NCI-H2029 treated with DMSO at 0.1 percent for 48 hours (cell line): ENCODE measurements at regions not wholly inside any gene's neighbourhood (a gene's known extent, or its start where the extent isn't known, plus 50 kb on each side); places are given as distances from the start of the nearest gene placed in this dataset.

Experiments
- DNase-seq: peaks from one replicate; lab custom pipeline; 2025; lab: John Stamatoyannopoulos, UW

DNA sequence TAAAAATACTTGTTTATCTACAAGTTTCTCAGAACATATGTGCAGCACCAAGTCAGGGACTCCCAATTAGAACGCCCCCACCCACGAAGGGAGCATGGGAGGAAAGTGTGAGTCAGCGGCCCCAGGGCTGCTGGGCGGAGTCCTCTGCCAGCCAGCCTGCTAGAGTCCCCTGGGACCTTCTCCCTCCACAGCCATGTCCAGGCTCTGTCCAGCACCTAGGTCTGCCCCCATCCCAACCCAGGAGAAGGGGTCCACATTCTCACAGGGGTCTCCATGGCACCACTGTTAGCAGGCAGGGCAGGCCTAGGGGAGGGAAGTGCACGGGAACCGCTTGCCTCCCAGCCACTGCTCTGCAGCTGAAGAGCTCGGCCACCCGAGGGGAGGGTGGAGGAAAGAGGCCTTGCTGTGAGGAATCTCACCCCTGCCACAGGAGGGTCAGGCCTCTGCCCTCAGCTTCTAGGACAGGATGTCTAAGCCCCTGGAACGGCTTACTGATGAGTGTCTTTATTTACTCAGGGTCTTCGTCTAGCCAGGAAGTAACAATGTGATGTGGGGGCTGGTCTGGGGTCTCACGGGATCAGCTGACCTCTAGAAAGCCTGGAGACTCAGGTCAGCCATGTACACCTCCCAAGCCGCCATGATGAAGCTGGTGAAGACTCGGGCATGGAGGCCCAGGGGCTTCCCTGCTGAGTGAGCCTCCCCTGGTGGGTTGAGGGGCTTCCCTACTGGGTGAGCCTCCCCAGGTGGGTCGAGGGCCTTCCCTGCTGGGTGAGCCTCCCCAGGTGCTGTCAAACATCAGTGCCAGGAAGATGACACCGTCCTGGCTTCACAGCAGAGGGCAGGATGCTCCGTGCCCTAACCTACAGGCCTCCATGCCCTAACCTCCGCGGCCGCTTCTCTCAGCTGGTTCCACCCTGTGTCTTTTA, 190.3 kb downstream of the RBFOX3 start:
- DNase-seq = no peak

- no peak for DNase-seq
Observed at GRCh38 chr17:79417476-79417988, 193.3 kb downstream of the RBFOX3 start.

- no peak for DNase-seq
Observed at GRCh38 chr17:79415909-79416308, 194.9 kb downstream of the RBFOX3 start.

DNA sequence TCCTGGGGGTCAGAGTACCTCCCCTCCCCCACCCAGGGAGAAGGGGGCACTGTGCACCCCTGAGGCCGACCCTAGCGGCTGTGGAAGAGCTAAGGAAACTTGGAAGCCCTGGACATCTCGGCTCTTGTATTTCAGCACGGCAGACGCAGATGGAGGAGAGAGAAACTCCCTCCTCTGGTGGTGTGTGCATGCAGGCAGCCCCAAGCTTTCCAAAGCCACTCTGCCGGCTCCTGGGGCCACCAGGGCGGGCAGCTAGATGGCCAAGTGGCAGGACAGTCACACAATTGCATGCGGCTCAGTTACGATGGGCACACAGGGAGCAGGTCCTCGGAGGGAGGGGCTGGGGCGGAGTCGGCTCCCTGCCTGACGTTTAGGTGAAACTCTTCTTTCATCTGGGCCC, 195.5 kb downstream of the RBFOX3 start:
- no peak for DNase-seq

DNA sequence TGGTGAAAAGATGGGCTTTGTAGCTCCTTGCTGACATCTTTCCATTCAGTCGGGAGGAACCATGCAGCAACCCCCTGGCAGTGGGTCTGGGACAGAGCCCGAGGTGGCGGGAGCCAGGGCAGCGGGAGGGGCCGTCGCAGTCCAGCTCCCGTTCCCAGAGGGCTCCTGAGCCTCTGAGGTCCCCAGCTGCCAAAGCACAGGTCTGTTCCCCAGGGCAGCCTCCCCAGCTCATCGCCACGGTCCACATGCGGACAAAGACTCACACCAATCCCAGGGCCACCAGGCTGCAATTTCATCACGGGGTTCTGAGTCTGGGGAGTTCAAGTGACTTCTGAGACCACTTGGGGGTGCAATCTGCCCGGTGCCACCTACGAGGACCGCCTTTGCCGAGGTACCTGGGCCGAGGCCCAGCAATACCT, 196.0 kb downstream of the RBFOX3 start:
- no peak for DNase-seq

- peak; percentile 16 for DNase-seq
Observed at GRCh38 chr17:79414063-79414792, 196.6 kb downstream of the RBFOX3 start.

GRCh38 chr17:79413611-79414010, 197.2 kb downstream of the RBFOX3 start:
- peak; percentile 62 for DNase-seq

DNA sequence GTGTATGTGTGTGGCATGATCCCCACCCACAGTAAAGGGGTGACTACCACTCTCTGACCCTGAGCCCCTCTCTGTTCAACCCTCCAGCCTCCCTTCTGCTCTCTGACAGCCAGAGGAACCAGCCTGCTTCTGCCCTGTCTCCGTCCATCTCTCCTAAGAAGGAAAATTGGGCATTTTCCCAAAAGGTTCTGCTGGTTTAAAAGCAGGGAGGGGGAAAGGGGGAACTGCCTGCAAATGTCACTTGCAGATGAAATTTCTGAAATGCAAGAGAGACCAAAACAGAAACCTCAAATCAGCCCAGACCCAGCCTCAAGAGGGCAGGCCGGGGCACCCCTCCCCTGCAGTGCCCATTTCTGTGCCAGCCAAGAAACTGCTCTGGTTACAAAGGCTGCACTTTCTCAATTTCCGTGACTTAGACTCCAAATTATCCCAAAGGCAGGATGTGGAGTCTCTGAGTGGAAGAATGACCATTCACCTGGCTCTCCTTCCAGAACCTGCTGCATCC, 197.9 kb downstream of the RBFOX3 start:
- no peak for DNase-seq

DNA sequence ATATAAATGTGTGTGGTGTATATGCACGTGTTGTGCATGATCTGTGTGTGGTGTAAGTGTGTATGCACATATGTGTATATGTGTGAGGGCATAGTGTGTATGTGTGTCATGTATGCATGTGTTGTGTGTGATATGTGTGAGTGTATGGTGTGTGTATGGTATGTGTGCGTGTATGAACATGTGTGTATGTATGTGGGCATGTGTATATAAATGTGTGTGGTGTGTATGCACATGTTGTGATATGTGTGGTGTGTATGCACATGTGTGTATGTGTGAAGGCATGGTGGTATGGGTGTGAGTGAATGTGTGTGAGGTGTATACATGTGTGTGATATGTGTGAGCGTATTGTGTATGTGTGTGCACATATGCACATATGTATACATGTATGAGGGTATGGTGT, 198.7 kb downstream of the RBFOX3 start:
- no peak for DNase-seq

DNA sequence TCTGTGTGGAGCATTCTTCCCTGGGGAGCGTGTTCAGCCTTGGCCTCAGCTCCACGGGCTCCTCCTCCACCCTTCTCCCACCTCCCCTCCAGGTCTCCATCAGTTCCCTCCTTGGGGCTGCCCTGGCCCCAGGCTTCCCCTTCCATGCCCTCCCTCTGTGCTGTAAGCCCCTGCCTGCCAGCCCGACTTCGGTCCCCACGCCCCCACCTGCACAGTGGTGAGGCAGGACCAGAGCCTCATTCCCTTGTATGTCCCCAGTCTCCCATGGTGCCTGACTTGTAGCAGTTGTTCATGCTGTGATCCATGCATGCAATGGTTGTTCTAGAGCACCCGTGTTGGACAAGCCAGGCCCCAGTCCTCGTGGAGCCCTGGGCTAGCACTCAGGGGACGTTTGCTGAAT, 199.4 kb downstream of the RBFOX3 start:
- DNase-seq = no peak

DNA sequence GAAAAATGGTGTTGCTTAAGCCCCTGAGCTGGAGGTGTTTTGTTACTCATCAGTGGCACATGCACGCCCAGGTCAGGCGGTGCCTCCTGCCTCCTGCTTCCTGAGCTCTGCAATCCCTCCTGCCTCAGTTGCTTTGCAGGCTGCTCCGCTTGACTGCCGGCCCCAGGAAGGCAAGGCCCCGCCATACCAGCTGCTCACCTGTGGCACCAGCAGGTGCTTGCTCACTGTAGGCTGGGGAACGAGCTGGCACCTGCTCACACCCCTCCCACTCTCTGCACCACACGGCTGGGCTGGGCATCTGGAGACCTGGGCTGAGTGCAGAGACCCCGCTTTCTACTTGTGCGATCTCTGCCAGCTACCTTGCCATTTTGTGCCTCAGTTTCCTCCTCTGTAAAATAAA, 200.2 kb downstream of the RBFOX3 start:
- DNase-seq = peak; percentile 4

GRCh38 chr17:79408251-79408650, 202.6 kb downstream of the RBFOX3 start:
- DNase-seq = no peak

DNA sequence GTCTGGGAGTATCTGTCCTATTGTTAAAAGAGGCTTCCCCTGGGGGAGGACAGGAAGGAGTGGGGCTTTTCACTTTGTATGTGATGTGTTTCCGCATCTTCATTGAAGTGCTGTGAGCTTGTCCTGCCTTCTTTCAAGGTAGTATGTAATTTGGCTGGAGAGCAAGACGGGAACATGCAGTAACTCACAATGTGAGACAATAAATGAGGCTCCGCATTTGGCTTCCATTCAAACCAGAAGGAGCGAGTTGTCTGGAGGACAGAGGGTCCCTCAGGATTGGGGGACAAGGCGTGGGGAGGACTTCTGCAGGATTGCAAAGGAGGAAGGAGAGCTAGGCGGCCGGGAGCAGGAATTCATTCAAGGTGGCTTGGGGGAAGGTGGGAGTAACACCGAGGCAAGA, 203.5 kb downstream of the RBFOX3 start:
- no peak for DNase-seq

DNA sequence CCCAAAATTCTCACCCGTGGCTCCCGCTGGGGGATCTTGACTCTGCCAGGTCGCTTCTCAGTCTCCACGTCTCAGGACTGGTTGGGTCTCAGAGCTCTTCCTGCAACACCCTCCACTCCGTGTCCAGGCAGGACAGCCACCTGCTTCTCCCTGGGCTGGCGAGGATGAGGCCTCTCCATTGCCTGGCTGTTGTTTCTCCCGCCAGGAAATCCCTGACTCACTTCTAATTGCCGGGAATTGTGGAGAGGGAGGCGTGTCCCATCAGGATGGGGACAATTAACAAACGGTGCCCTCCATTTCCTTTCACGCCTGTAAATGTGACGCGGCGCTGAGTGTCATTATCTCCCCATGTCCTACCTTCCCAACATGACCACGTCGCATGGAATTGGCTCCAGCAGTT, 204.5 kb downstream of the RBFOX3 start:
- peak; percentile 27 for DNase-seq

- no peak for DNase-seq
Observed at GRCh38 chr17:79405823-79406222, 205.0 kb downstream of the RBFOX3 start.

GRCh38 chr17:79404136-79404911, 206.5 kb downstream of the RBFOX3 start:
- DNase-seq = no peak

DNA sequence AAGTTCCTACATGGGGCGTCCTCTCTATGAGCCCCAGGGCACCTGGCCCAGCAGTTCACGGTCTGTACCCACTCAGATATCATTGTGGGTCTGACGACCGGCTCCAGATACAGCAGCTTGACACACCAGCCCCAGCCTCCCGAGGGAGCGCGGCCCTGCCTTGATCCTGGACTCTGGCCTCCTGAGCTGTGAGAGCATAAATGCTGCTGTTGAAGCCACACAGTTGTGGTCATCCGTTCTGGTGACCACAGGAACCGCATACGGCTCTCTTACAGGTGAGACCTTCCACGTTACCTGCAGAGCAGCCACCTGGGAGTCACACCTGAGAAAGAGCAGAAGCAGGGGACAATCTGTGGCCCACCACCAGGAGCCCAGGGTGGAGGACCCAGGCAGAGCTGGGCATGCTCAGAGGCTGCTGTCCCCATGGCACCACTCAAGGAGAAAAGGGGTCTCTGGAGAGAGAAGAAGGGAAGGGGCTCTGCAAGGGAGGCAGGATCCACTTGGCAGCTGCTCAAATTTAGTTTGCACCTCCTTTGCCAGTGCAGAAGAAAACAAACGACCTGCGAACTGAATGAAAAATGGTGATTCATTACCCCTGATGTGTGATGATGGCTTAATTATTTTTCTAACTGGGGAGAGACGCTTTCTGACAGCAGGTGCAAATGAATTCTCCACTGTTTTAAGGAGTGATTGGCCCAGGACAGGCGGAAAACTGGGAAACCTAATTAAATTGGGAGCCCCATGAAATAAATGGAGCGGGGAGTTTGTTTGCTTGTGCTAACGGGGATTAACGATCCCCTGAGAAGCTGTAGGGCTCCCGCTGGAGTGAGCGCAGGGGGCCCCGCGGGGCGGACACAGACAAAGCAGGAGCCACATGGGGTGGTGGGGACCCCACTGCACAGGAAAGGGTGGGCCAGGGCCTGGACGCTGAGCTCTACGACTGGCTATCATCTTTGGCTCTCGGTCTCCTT, 208.9 kb downstream of the RBFOX3 start:
- no peak for DNase-seq

DNA sequence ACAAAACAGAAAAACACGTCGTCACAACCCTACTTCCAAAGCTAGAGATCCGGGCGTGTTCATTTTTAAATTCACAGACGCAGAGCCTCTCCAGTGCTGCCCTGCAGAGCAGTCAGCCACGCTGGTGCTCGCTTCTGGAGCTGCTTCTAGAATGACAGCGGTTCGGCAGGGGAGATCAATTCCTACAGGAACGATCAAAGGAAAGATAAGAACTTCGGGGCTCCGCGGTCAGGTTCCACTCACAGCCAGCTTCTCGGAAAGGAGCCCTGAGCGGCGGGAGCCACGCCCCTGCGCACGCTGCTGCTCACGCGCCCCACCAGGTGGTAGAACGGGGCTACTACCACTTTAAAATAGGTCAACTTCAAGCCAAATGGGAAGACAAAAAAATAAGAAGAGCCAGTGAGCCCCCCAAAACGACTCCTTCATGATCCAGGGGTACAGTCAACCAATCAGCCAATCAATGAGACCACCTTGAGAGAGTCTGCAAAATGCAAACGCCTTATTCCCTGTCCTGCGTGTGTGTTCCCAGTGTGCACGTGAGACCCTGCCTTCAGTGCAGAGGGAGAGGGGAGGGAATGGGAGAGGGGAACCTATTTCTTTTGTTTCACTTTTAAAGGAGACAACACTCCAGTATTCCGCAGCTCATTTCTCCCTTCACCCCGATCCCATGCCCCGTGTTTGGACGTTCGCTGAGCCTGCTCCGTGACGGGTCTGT, 209.7 kb downstream of the RBFOX3 start:
- peak; percentile 35 for DNase-seq

GRCh38 chr17:79399610-79400144, 211.2 kb downstream of the RBFOX3 start:
- no peak for DNase-seq

DNA sequence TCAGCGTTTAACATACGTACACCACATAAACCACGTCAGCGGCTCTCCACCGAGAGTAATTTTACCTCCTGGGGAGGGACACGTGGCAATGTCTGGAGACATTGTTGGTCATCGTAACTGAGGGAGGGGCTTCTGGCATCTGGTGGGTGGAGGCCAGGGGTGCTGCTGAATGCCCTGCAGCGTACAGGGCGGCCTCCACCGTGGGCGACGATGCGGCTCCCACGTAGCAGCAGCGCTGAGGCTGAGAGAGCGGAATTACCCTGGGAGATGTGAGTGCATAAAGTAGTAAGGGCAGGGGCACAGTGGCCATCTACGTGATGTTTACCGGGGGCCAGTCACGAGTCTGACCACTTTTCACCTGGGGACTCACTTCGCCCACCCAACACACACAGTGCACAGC, 212.4 kb downstream of the RBFOX3 start:
- DNase-seq = no peak
